Uterus (tissue), 2 donors: ENCODE measurements at regions not wholly inside any gene's neighbourhood (a gene's known extent, or its start where the extent isn't known, plus 50 kb on each side); places are given as distances from the start of the nearest gene placed in this dataset.

Experiments
- POLR2A ChIP-seq, 2 donors: fragments of 450-650 bp; IDR thresholded peaks; one replicate each; pipeline ENCODE4 v1.6.1; 2016; ENCODE audit warnings: antibody characterized with exemption in 2 of 2, mild to moderate bottlenecking in 1 of 2, moderate library complexity in 1 of 2
- TF ChIP-seq, protein P1 (sequence below), 4 experiments: fragments of 200-600 bp in 2 of 4; fragments of 450-650 bp in 2 of 4; sonication (generic) in 2 of 4; IDR thresholded peaks; one replicate each; pipeline ENCODE4 v1.5.1; 2016 to 2019; ENCODE audit warnings: antibody characterized with exemption in 4 of 4, mild to moderate bottlenecking in 2 of 4, moderate library complexity in 1 of 4

DNA sequence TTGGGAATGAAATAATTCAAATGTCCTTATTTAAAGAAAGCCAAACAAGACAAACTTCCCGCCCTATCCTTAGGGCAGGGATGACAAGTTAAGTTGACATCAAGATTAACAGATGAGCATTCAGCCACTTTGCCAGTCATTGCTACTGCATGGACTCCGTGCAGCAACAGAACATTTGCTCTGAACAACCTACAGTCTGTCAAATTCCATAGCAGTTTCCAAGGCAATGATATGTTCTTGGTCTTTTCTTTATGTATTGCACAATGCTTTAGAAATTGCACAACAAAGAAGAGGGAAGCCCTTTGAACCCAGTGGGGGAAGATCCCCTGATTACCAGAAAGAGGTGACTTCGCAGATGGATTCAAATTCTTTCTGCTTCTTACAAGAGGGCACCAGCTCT lies 269.8 kb downstream of the BCAT1 start:
- no peak for TF ChIP-seq POLR2A (IDR thresholded peaks at IDR 0.05)
- TF ChIP-seq, protein P1, sequence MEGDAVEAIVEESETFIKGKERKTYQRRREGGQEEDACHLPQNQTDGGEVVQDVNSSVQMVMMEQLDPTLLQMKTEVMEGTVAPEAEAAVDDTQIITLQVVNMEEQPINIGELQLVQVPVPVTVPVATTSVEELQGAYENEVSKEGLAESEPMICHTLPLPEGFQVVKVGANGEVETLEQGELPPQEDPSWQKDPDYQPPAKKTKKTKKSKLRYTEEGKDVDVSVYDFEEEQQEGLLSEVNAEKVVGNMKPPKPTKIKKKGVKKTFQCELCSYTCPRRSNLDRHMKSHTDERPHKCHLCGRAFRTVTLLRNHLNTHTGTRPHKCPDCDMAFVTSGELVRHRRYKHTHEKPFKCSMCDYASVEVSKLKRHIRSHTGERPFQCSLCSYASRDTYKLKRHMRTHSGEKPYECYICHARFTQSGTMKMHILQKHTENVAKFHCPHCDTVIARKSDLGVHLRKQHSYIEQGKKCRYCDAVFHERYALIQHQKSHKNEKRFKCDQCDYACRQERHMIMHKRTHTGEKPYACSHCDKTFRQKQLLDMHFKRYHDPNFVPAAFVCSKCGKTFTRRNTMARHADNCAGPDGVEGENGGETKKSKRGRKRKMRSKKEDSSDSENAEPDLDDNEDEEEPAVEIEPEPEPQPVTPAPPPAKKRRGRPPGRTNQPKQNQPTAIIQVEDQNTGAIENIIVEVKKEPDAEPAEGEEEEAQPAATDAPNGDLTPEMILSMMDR (IDR thresholded peaks at IDR 0.05), result no peak
